Right lobe of liver (tissue), 4 donors: ENCODE measurements at regions not wholly inside any gene's neighbourhood (a gene's known extent, or its start where the extent isn't known, plus 50 kb on each side); places are given as distances from the start of the nearest gene placed in this dataset.

Experiments
- POLR2A ChIP-seq: fragments of 450-650 bp; IDR thresholded peaks from one replicate; pipeline ENCODE4 v1.6.1; 2017; ENCODE audit warnings: antibody characterized with exemption, mild to moderate bottlenecking
- TF ChIP-seq, protein P1 (sequence below), 4 donors: fragments of 200-600 bp in 3 of 4; fragments of 450-650 bp in 1 of 4; IDR thresholded peaks; one replicate each; pipeline versions ENCODE4 v1.5.1 to v1.8.0; 2016 to 2022; ENCODE audit warnings: antibody characterized with exemption in 4 of 4, mild to moderate bottlenecking in 2 of 4
- donor health status: DM: no; HTN: no; CAD: no.
- donor health status: DM: no; HTN: no; CAD: no.
- donor health status: DM: no; HTN: yes; CAD: no.

DNA sequence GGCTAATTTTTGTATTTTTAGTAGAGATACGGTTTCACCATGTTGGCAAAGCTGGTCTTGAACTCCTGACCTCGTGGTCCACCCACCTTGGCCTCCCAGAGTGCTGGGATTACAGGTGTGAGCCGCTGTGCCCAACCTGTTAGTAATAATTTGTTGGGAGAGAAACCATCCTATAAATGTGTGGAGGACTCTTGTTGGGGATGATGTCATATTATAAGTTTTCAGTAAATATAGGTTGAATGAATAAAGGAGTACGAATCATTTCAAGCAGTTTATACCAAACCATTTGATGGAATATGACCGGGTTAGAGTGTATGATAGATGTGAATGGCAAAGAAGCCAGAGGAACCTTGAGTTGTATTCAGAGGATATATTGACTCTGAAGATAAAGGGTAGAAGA, 240.8 kb downstream of the SAMD5 start:
- TF ChIP-seq, protein P1, sequence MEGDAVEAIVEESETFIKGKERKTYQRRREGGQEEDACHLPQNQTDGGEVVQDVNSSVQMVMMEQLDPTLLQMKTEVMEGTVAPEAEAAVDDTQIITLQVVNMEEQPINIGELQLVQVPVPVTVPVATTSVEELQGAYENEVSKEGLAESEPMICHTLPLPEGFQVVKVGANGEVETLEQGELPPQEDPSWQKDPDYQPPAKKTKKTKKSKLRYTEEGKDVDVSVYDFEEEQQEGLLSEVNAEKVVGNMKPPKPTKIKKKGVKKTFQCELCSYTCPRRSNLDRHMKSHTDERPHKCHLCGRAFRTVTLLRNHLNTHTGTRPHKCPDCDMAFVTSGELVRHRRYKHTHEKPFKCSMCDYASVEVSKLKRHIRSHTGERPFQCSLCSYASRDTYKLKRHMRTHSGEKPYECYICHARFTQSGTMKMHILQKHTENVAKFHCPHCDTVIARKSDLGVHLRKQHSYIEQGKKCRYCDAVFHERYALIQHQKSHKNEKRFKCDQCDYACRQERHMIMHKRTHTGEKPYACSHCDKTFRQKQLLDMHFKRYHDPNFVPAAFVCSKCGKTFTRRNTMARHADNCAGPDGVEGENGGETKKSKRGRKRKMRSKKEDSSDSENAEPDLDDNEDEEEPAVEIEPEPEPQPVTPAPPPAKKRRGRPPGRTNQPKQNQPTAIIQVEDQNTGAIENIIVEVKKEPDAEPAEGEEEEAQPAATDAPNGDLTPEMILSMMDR (IDR thresholded peaks at IDR 0.05) = no peak
- TF ChIP-seq POLR2A = no peak
